MM.1S (cell line): ENCODE measurements at regions not wholly inside any gene's neighbourhood (a gene's known extent, or its start where the extent isn't known, plus 50 kb on each side); places are given as distances from the start of the nearest gene placed in this dataset.

Experiments
- EZH2phosphoT487 ChIP-seq: fragments of 300-600 bp; sonication (generic); IDR thresholded peaks from 2 replicates; pipeline ENCODE4 v1.6.1; 2018; ENCODE audit warnings: antibody characterized with exemption, low read length
- TF ChIP-seq, protein P1 (sequence below): fragments of 300-600 bp; sonication (generic); IDR thresholded peaks from 2 replicates; pipeline ENCODE4 v1.5.1; 2016; ENCODE audit warnings: antibody characterized with exemption, low read length, mixed read lengths

DNA sequence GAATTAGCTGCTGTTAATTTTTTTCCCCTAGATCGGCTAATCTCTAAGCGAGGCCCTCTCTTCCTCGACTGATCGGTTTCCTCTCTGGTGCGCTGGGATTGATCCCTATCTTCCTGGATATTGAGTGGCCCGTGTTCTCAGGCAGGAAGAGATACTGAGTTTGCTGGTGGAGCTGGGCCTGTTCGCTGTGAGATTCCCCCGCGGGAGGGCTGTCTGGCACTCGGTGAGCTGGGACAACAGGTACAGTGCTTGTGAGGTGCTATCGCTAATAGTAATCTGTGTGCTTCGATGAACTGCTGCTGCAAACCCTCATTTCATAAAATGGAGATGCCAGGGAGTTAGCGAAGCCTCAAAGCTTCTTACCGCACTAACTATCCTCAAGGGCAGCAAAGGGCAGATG, 310.3 kb downstream of the NXPE2 start:
- TF ChIP-seq EZH2phosphoT487, result no peak
- TF ChIP-seq, protein P1, sequence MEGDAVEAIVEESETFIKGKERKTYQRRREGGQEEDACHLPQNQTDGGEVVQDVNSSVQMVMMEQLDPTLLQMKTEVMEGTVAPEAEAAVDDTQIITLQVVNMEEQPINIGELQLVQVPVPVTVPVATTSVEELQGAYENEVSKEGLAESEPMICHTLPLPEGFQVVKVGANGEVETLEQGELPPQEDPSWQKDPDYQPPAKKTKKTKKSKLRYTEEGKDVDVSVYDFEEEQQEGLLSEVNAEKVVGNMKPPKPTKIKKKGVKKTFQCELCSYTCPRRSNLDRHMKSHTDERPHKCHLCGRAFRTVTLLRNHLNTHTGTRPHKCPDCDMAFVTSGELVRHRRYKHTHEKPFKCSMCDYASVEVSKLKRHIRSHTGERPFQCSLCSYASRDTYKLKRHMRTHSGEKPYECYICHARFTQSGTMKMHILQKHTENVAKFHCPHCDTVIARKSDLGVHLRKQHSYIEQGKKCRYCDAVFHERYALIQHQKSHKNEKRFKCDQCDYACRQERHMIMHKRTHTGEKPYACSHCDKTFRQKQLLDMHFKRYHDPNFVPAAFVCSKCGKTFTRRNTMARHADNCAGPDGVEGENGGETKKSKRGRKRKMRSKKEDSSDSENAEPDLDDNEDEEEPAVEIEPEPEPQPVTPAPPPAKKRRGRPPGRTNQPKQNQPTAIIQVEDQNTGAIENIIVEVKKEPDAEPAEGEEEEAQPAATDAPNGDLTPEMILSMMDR, result no peak
